Stimulated activated CD4-positive, alpha-beta T cell treated with anti-CD3 and anti-CD28 coated beads, Interleukin-1b, Interleukin-23, amount 100 ng/mL, for 1 hour (primary cell): ENCODE measurements at regions not wholly inside any gene's neighbourhood (a gene's known extent, or its start where the extent isn't known, plus 50 kb on each side); places are given as distances from the start of the nearest gene placed in this dataset.
"Not testable (repeated sequence)": the region's sequence is repeated elsewhere in the genome, so short reads cannot be mapped to it uniquely, and the experiment has no call there.

Source experiments
- DNase-seq, 2 donors: peaks; one replicate each; pipeline ENCODE4 v3.0.0-alpha.2; 2020; ENCODE audit warnings: low read depth in 2 of 2

DNA sequence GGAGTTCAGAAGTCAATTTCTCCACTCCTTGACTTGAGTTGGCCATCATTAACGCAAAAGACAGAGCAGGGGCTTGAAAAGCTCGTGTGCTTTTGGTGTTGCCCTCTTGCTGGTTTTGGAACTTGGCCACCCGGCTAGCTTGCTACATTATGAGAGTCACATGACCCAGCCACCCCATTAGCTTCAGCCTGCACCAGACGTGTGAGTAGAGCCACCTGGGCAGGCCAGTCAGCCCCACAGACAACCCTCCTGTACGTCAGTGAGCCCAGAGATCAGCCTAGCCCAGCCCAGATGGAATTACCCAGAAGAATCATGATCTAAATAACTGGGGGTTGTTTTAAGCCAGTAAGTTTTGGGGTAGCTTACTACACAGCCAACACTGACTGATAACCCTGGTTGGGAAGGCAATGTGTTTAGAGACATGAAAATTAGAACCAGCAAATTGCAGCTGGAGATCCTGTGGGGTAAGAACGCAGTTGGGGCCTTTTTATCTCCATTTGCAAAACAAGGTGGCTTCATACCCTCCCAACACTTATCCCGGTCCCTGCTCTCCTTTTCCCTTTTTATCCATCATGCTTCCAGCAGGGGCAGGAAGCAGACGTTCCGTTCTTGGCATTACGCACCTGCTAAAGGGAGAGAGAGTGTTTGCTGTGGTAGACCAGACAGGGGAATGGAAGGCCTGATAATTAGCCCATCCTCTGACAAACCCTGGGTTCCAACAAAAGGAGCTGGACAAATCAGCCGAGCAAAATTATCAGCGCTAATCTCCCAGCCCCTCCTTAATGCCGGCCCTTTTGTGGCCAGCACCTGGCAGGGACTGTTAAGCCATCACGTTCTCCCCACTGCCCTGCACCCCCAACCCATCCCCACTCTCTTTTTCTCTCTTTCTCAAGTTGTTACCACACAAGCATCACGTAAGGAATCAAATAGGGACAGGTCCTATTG lies 548.7 kb upstream of the CADM1 start:
- DNase-seq = no peak

DNA sequence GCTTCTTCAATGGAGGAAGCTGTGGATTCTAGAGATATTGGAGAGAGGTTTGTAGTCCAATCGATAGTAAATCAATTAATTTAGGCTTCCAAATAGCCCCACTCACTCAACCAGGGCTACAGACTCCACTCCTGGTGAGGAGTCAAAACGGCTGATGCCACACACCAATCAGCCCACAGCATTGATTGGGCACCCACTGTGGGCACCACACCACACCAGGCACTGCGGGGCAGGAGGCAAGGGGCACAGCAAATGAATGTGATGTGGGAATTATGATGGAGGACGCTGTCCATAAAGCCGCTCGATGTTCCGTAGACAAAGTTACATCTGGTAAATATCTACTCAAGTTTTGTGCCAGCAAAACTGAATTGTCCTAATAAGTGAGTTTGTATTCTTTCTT lies 547.3 kb upstream of the CADM1 start:
- DNase-seq = no peak

DNA sequence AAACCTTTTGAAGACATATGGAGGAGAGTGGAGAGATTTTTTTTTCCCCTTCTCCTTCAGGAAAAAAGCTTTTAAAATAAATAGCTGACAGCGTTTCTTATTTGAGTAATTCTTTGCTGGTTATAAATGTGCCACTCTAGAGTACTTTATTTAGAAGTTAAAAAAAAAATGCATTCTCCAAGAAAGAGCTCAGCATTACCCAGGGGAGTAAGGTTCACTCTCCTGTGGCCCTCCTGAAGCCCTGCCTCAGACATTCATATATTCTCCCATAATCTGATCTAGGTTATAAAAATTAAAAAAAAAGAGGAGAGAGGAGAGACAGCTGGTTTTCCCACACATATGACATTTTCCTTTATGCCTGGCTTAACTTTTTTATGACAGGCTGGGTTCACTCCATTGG lies 545.2 kb upstream of the CADM1 start:
- no peak for DNase-seq

DNA sequence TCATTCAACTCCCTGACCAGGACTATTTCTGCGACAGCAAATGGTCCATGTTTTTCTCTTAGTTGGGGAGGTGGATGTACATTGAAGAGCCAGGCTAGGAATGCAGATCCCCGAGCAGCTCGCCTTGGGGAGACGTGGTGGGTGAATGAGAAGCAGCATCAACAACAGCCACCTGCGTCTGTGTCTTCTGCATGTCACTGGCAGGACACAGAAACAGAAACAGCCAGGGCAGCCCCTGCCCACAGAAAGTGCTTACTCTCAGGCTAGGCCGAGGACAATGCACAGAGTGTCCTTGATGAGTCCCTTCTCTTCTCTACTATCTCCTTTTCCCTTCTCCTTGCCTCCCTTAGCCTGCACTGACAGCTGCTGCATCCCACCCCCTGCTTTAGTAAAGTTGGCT lies 541.9 kb upstream of the CADM1 start:
- no peak for DNase-seq

DNA sequence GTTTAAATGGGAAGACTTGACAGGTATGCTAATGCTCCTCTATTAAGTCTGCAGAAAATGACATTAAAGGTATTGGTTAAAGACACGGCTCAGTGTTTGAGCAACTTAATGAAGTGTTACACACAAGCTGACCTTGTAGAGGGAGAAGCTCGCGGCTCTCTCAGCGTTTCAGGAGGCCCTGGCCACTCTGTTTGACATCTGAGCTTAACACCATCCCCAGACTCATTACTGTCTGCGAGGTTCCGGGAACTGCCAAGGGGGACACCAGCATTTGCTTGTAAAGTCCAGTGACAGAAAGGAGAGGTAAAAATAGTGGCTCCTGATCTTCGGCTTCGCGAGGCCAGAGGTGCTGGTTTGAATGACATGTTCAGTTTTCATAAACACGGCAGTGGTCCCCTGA lies 540.7 kb upstream of the CADM1 start:
- no peak for DNase-seq

DNA sequence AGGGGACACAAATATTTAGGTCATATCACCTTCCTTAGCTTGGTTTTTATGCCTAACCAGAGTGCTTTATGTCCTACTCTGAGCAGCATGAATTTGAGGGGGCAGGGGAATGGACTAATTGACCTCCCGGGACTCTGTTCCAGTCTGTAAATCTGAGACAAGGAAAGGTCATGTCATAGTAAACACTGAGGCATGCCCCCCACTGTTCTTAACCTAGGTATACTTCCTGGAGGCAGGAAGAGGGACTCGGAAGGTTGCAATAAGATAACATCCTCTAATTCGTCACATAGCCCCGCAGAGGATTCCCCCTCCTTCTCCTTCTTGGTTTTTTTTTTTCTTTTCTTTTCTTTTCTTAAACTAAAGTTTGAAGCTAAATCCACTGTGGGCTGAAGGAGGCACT lies 540.3 kb upstream of the CADM1 start:
- DNase-seq = no peak

DNA sequence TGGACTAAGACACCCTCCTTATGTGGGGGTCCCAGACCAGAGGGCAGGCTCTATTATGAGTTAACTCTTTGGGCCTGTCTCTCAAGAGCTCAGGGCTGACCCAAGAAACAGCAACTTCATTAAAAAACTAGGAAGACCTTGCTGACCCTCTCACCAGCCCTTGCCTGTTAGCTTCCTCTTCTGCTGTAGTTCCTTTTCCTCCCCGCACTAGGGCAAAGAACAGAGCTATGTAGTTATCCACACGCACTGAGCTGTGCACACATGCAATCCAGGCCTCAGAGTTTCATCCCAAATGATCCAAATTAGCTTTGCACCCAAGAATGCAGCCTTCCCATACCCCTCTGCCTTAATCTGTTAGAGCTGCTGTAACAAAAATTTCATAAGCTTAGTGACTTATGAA lies 539.6 kb upstream of the CADM1 start:
- DNase-seq = no peak

DNA sequence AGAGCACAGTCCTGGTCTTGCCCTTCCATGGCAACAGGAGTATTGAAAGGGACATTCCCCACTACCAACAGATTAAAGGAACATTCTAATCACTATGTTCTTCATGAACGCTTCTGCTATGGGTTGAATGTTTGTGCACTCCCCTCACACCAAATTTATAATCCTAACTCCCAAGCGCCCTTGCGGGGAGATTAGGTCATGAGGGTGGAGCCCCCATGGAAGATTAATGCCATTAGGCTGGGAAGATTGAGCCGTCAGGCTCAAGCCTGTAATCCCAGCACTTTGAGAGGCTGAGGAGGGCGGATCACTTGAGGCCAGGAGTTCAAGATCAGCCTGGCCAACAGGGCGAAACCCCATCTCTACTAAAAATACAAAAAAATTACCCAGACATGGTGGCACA lies 538.8 kb upstream of the CADM1 start:
- not testable (repeated sequence) for DNase-seq

DNA sequence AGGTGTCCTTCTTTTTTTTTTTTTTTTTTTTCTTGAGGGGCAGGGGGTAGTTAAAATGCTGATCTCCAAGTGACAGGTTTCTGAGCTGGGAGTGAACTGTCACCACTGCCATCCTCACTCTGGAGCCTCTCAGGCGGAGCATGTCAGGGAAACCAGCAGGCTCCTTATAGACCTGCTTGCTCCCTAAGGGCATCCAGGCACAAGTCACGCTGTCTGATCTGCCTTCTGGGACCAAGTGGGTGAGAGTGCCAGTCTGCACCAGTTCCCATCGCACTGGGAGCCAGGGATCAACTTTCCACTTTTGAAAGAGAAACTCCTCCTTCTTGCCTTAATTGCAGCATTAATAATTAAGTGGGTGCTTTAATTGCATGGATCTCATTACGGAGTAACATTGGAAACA lies 537.9 kb upstream of the CADM1 start:
- DNase-seq = no peak

DNA sequence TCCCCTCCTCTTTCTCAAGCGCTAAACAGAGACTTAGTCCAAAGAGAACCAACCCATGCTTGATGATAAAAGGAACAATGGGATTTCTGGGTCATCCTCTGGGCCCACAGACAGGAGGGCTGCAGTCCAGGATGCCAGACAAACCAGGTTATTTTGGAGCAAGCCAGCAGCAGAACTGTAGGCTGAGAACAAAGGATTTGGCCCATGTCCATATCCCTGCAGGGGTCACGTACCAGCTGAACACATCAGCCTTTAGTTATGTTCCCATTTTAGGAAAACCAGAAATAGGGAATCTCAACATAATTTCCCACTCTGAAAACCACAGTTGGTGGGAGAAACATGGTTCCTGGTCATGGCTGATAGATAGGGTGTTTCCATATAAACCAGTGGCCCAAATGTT lies 533.6 kb upstream of the CADM1 start:
- DNase-seq = no peak

DNA sequence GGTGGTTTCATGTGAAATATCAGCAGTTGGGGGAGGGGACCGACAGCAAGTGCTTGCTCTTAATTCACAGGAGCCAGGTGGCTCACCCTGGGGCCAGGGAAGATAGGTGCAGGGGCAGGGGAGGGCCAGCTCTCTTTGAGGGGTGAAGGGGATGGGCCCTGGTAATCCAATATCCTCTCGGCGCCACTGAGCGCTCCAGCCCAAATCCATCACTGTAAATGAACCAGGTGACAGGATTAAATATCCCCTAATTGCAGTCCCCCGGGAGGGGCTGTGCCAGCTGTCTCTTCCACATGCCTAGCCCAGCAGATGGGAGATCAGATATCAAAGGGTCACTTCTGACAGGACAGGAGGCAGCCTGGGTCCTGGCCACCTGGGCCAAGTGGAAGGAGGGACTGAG lies 531.8 kb upstream of the CADM1 start:
- no peak for DNase-seq

DNA sequence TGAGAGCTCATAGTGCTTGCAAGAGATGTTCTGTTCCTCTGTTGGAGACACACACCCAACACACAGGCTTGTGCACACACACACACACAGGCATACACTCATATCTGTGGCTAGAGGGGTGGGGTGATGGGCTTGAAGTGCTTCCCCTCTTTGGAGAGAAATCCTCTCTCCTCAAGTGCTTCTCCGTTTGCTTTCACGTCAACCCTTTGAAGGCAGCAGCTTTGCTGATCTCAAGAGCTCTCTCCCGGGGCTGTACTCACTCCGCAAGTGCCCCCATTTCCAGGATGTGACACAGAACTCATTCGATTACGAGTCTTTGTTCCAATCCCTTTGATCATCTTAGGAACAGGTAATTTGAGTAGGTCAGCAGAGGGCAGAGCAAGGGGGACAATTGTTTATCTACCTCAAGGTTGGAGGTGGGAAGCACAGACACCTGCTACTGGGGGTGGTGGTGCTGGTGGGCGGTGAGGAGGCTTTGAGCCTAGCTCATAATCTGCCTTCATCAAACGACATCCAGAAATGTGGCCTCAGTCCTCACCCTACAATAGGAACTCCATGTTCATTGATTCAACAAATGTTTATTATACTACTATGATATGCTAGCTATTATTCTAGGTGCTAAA lies 529.8 kb upstream of the CADM1 start:
- DNase-seq = no peak

DNA sequence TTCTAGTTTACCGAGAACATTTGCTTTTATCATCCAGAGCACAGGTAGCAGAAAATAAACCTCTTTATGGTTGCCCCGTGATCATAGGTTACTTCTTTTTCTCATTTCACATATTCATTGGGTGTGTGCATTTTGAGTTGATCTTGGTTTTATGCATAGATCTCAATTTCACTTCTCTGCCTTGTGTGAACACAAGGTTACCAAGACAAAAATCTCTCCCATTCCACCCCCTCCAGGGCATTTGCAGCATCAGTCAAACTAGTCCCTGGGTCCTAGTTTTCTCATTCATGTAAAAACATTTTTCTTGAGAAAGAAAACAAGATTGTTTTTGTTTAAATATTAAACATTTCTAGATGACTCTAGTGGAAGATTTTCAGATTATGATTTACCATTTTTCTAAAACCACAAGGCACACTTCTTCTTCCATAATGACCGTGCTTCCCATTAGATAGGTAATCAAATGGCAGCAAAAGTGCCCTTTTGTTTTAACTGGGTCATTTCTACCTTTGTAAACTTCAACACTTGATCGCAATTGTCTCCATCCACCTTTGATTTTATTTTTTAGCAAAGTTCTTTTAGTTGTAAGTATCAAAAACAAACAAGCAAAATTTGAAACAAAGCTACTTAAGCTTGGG lies 526.6 kb upstream of the CADM1 start:
- no peak for DNase-seq

DNA sequence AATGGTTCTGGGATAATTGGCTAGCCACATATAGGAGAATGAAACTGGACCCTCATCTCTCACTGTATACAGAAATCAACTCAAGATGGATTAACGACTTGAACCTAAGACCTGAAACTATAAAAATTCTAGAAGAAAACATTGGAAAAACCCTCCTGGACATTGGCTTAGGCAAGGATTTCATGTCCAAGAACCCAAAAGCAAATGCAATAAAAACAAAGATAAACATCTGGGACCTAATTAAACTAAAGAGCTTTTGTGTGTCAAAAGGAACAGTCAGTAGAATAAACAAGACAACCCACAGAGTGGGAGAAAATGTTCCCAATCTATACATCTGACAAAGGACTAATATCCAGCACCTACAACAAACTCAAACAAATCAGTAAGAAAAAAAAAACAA lies 524.3 kb upstream of the CADM1 start:
- not testable (repeated sequence) for DNase-seq

DNA sequence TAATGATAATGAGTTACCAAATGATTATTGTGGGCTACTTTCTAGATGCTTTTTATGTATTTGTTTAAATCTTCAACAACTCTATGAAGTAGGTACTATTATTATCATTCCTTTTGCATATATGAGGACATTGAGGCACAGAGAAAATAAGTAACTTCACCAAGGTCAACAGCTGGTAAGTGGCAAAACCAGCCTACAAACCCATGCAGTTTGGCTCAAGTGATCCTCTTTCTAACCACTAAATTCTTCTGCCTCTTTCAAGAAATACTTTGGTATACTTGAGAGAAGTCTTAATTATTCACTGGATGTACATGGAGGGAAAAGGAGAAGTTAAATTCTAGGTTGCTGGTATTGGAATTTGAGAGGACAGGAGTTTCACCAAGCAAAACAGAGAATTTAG lies 495.2 kb upstream of the CADM1 start:
- no peak for DNase-seq

DNA sequence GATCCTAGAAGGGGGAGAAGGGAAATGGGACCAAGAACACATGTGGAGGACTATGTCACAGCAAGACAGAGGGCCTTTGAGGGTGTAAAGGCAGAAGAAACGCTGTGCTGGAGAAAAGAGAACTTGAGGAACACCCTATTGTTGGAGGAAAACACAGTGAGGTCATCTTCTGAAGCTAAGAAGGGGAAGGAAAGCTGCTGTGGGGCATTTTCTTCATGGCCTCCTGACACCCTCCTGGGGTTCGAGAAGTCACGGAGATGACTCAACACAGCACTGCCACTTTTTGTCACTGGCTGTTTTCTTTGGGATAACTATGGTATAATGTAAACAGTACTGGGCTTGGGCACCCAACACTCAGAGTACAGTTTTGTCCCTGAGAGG lies 492.6 kb upstream of the CADM1 start:
- DNase-seq = no peak

DNA sequence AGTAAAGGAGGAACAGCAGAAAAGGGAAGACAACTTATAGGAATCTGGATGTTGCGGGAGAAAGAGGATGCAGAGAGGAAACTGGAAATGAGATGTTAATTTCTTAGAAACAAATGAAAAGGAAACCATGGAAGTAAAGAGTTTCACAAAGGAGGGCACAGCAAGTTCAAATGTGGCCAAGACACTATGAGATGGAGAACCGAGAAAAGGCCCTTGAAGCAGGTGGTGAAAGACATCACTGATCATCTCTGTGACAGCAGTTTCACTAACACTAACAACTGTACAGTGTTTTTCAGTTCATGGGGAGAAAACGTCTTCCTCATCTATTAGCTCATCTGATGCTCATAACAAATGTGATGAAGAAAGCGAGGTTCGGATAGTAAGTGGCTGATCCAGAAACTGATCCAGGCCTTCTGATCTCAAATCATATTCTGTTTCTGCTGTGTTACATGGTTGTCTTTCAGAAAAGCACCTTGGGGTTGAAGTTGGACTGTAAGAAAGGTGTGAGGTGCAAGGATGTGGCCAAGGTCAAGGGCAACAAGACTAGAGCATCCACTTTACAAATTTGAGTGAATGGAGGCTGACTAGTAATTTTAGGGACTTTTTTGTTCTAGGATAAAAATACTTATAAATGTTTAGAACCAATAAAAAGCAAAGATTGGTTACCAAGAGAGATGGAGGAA lies 492.1 kb upstream of the CADM1 start:
- no peak for DNase-seq

DNA sequence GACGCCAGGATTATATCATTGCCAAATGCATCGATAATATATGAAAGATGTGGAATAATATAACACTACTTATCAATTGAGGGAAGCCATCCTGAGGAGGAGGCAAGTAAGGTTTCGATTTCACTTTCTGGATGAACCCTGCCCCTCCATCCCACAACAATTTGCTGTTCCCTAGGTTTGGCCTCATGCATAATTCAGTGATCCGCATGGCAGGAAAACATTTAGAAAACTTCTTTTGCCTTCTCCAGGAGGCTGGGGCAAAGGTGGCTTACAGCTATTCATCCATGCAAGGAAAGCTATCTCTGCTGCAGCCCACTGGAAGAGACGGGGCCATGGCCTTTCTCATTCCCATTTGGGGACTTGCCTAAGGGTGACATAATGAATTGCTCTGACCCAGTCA lies 489.4 kb upstream of the CADM1 start:
- no peak for DNase-seq

DNA sequence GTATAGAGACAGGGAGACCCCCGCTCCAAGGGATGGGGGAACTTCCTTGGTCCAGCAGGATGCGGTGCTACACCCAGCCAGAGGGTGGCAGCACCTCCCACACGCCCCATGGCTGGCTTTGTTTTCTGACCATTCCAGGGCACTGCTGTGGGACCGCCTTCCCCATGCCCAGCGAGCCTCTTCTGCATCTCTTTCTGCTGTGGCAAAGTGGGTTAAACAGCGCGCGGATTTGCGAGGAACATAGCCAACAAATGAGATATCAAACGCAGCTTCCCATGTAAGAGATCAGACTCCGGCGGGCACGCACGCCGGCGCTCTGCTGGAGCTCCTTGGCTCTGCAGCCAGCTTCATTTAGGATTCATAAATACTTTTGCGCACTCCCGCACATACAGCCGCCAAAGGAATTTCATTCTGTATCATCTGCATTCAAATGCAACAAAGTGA lies 485.8 kb upstream of the CADM1 start:
- DNase-seq = no peak

DNA sequence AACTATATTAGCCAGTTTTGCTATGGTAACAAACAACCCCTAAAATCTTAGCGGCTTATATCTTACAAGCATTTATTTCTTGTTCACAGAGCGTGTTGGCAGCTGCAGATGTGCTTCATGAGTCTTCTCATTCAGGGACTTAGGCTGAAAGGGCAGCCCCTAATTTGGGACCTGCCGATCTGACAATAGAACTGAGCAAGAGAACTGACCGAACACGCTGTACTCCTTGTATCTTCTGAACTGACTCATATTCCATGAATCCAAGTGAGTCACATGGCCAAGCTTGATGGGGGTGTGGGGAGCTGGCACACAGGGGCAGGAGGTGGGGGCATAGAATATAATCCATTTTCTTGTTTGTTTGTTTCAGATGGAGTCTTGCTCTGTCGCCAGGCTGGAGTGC lies 481.7 kb upstream of the CADM1 start:
- DNase-seq = no peak

DNA sequence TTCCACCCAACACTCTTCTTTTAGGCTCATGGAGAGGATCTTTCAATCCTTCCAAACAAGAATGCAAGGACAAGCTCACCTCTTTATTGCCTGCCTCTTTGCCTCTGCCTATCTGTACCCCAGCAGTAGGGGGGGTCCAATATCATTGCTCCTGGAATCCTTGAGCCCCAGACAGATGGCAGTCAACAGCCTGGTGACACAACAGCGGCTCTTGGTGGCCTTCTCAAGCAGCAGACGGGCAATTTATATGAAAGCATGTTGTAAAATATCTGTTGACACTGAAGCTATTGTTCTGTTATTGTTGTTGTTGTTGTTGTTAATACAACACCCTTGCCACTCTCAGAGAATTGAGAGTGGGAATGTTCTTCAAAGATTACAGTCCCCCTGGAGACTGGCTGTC lies 480.0 kb upstream of the CADM1 start:
- no peak for DNase-seq

DNA sequence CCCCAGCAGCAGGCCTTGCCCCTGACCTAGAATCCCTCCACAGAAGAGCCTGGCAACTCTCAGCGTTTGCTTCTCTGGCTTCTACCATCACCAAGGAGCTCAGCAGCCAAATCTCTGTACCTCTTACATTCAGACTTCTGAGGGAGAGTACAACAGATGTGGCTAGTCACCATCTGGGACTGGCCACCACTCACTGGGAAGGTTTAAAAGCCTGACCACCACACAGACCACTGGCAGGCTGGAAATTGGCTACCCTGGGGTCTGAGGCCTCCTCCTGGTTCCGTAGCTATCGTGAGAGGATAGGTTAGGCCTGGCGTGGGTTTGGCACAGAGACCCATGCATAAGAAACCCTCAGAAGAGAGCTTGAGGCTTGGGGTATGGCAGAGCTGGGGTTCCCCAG lies 478.5 kb upstream of the CADM1 start:
- DNase-seq = no peak
